CD8-positive, alpha-beta memory T cell (primary cell): ENCODE measurements at regions not wholly inside any gene's neighbourhood (a gene's known extent, or its start where the extent isn't known, plus 50 kb on each side); places are given as distances from the start of the nearest gene placed in this dataset.
"Not testable (repeated sequence)": the region's sequence is repeated elsewhere in the genome, so short reads cannot be mapped to it uniquely, and the experiment has no call there.

ENCODE experiments used
- CTCF ChIA-PET: fragments of 350-600 bp; sonication (Branson Sonifier 250); formaldehyde crosslinking; loops from one replicate; lab custom pipeline; 2021; ENCODE audit warnings: antibody characterized with exemption; lab: Charles Lee
- POLR2A ChIA-PET: fragments of 350-600 bp; sonication (Branson Sonifier 250); formaldehyde crosslinking; loops from one replicate; lab custom pipeline; 2021; ENCODE audit warnings: antibody characterized with exemption; lab: Charles Lee
- DNase-seq, 5 donors: peaks; one replicate each; pipeline versions ENCODE4 v3.0.0 to v3.0.0-alpha.2; 2020 to 2022; ENCODE audit warnings: mixed read lengths in 1 of 5
- H3K27ac ChIP-seq: one replicate; pipeline ENCODE4 v1.7.0; 2013; ENCODE audit warnings: low read depth, mild to moderate bottlenecking, low read length, moderate library complexity
- H3K27me3 ChIP-seq: 2 replicates; pipeline ENCODE4 v1.7.0; 2013; ENCODE audit warnings: low read length, mild to moderate bottlenecking; ENCODE audit not compliant: insufficient read depth, poor library complexity, severe bottlenecking
- H3K36me3 ChIP-seq: 2 replicates; pipeline ENCODE4 v1.7.0; 2013; ENCODE audit warnings: mild to moderate bottlenecking, low read length, moderate library complexity; ENCODE audit not compliant: insufficient read depth
- H3K4me1 ChIP-seq: 2 replicates; pipeline ENCODE4 v1.7.0; 2013; ENCODE audit warnings: mild to moderate bottlenecking, low read length, moderate library complexity; ENCODE audit not compliant: insufficient read depth
- H3K4me3 ChIP-seq: 2 replicates; pipeline ENCODE4 v1.7.0; 2013; ENCODE audit warnings: mild to moderate bottlenecking, low read length
- H3K9me3 ChIP-seq: 2 replicates; pipeline ENCODE4 v1.7.0; 2013; ENCODE audit warnings: mild to moderate bottlenecking, low read length
- H3K27ac Mint-ChIP-seq, 8 donors: one replicate each; pipeline ENCODE4 v1.8.0; 2020 to 2021; ENCODE audit warnings: mixed read lengths in 8 of 8, mild to moderate bottlenecking in 6 of 8, inconsistent platforms in 3 of 8, moderate library complexity in 3 of 8
- H3K27me3 Mint-ChIP-seq, 2 donors: one replicate each; pipeline ENCODE4 v1.8.0; 2020 to 2021; ENCODE audit warnings: mixed read lengths in 2 of 2, mild to moderate bottlenecking in 1 of 2, moderate library complexity in 1 of 2
- H3K36me3 Mint-ChIP-seq, 3 donors: one replicate each; pipeline ENCODE4 v1.8.0; 2020 to 2021; ENCODE audit warnings: mixed read lengths in 3 of 3, inconsistent platforms in 1 of 3, mild to moderate bottlenecking in 1 of 3
- H3K4me1 Mint-ChIP-seq, 3 donors: one replicate each; pipeline ENCODE4 v1.8.0; 2020 to 2021; ENCODE audit warnings: mixed read lengths in 3 of 3, inconsistent platforms in 1 of 3, mild to moderate bottlenecking in 1 of 3
- H3K4me3 Mint-ChIP-seq, 7 donors: one replicate each; pipeline ENCODE4 v1.8.0; 2020 to 2021; ENCODE audit warnings: mixed read lengths in 7 of 7, mild to moderate bottlenecking in 6 of 7, moderate library complexity in 4 of 7, inconsistent platforms in 2 of 7
- H3K9me3 Mint-ChIP-seq, 5 donors: one replicate each; pipeline ENCODE4 v1.8.0; 2020 to 2022; ENCODE audit warnings: mixed read lengths in 5 of 5, mild to moderate bottlenecking in 3 of 5, moderate library complexity in 2 of 5, inconsistent platforms in 1 of 5

- no peaks in the 10 kb centered on the region for H3K4me1 ChIP-seq
- Mint-ChIP-seq H3K9me3 (peaks cover 0 to 9% (median 6%) of the 10 kb centered on the region in 5 donors), H3K36me3 (peaks cover 0 to 9% (median 0%) of the 10 kb centered on the region in 3 donors), H3K4me1 (no peaks in the 10 kb centered on the region), H3K27me3 (no peaks in the 10 kb centered on the region), H3K4me3 (no peak overlapping the region), H3K27ac (no peak overlapping the region)
- no peaks in the 10 kb centered on the region for H3K27me3 ChIP-seq
- no peak overlapping the region for H3K4me3 ChIP-seq
- POLR2A ChIA-PET, result no interaction called here
- H3K27ac ChIP-seq, result no peak overlapping the region
- no peaks in the 10 kb centered on the region for H3K9me3 ChIP-seq
- no peak for DNase-seq
- CTCF ChIA-PET, result no interaction called here
- H3K36me3 ChIP-seq, result no peaks in the 10 kb centered on the region
Observed at GRCh38 chr5:129246088-129246487, 151.5 kb downstream of the ISOC1 start.

GRCh38 chr5:129249886-129250285 is 155.3 kb downstream of the ISOC1 start:
- DNase-seq, result no peak
- no peaks in the 10 kb centered on the region for H3K27me3 Mint-ChIP-seq
- Histone ChIP-seq H3K27me3 (no peaks in the 10 kb centered on the region), H3K4me3 (no peak overlapping the region), H3K9me3 (no peaks in the 10 kb centered on the region), H3K4me1 (no peaks in the 10 kb centered on the region), H3K27ac (no peak overlapping the region), H3K36me3 (no peaks in the 10 kb centered on the region)
- H3K9me3 Mint-ChIP-seq, result peaks cover 9 to 24% (median 14%) of the 10 kb centered on the region in 5 donors
- POLR2A ChIA-PET, result no interaction called here
- CTCF ChIA-PET, result no interaction called here
- no peak overlapping the region for H3K27ac Mint-ChIP-seq
- H3K36me3 Mint-ChIP-seq, result peaks cover 0 to 14% (median 1%) of the 10 kb centered on the region in 3 donors
- H3K4me1 Mint-ChIP-seq, result no peaks in the 10 kb centered on the region
- H3K4me3 Mint-ChIP-seq, result no peak overlapping the region

- Histone ChIP-seq H3K27me3 (no peaks in the 10 kb centered on the region), H3K9me3 (no peaks in the 10 kb centered on the region), H3K4me3 (no peak overlapping the region), H3K4me1 (no peaks in the 10 kb centered on the region), H3K36me3 (no peaks in the 10 kb centered on the region), H3K27ac (no peak overlapping the region)
- no peaks in the 10 kb centered on the region for H3K4me1 Mint-ChIP-seq
- no peaks in the 10 kb centered on the region for H3K27me3 Mint-ChIP-seq
- ChIA-PET POLR2A (no interaction called here), CTCF (no interaction called here)
- peaks cover 0 to 8% (median 0%) of the 10 kb centered on the region in 5 donors for H3K9me3 Mint-ChIP-seq
- H3K27ac Mint-ChIP-seq, result no peak overlapping the region
- H3K4me3 Mint-ChIP-seq, result no peak overlapping the region
- DNase-seq, result no peak
- peaks cover 0 to 14% (median 2%) of the 10 kb centered on the region in 3 donors for H3K36me3 Mint-ChIP-seq
Observed at GRCh38 chr5:129271308-129271707, 176.8 kb downstream of the ISOC1 start.

GRCh38 chr5:129284010-129284409 is 176.1 kb upstream of the ADAMTS19 start:
- no peaks in the 10 kb centered on the region for H3K27me3 Mint-ChIP-seq
- no peaks in the 10 kb centered on the region for H3K4me1 Mint-ChIP-seq
- no peaks in the 10 kb centered on the region for H3K4me1 ChIP-seq
- no peak for DNase-seq
- H3K9me3 Mint-ChIP-seq, result peaks cover 10 to 40% (median 23%) of the 10 kb centered on the region in 5 donors
- ChIA-PET CTCF (no interaction called here), POLR2A (no interaction called here)
- H3K4me3 ChIP-seq, result no peak overlapping the region
- no peak overlapping the region for H3K27ac Mint-ChIP-seq
- no peaks in the 10 kb centered on the region for H3K36me3 ChIP-seq
- peaks cover 0 to 2% (median 1%) of the 10 kb centered on the region in 3 donors for H3K36me3 Mint-ChIP-seq
- no peaks in the 10 kb centered on the region for H3K9me3 ChIP-seq
- no peak overlapping the region for H3K4me3 Mint-ChIP-seq
- H3K27ac ChIP-seq, result no peak overlapping the region
- H3K27me3 ChIP-seq, result no peaks in the 10 kb centered on the region

- H3K27me3 Mint-ChIP-seq, H3K27ac ChIP-seq, POLR2A ChIA-PET, H3K27me3 ChIP-seq, H3K4me3 Mint-ChIP-seq, H3K36me3 ChIP-seq, CTCF ChIA-PET, H3K4me3 ChIP-seq, H3K9me3 ChIP-seq, H3K4me1 Mint-ChIP-seq, H3K27ac Mint-ChIP-seq, H3K36me3 Mint-ChIP-seq, DNase-seq, H3K4me1 ChIP-seq: not testable (repeated sequence)
- peaks cover 16 to 61% (median 35%) of the 10 kb centered on the region in 5 donors for H3K9me3 Mint-ChIP-seq
Observed at GRCh38 chr5:129294216-129294615, 165.9 kb upstream of the ADAMTS19 start.

- peaks cover 24 to 47% (median 34%) of the 10 kb centered on the region in 5 donors for H3K9me3 Mint-ChIP-seq
- CTCF ChIA-PET, result no interaction called here
- no peaks in the 10 kb centered on the region for H3K36me3 ChIP-seq
- no peak overlapping the region for H3K4me3 Mint-ChIP-seq
- H3K27me3 Mint-ChIP-seq, result peaks cover 0 to 2% of the 10 kb centered on the region in 2 donors
- H3K9me3 ChIP-seq, result peaks cover 11% of the 10 kb centered on the region
- no peaks in the 10 kb centered on the region for H3K27me3 ChIP-seq
- H3K4me1 Mint-ChIP-seq, result no peaks in the 10 kb centered on the region
- H3K4me1 ChIP-seq, result no peaks in the 10 kb centered on the region
- POLR2A ChIA-PET, result no interaction called here
- H3K4me3 ChIP-seq, result no peak overlapping the region
- no peak for DNase-seq
- H3K27ac Mint-ChIP-seq, result no peak overlapping the region
- H3K27ac ChIP-seq, result no peak overlapping the region
- H3K36me3 Mint-ChIP-seq, result peaks cover 0 to 20% (median 1%) of the 10 kb centered on the region in 3 donors
Observed at GRCh38 chr5:129306725-129307124, 153.4 kb upstream of the ADAMTS19 start.

GRCh38 chr5:129322968-129323367 is 137.1 kb upstream of the ADAMTS19 start:
- POLR2A ChIA-PET, result no interaction called here
- Histone ChIP-seq H3K36me3 (no peaks in the 10 kb centered on the region), H3K27ac (no peak overlapping the region), H3K4me3 (no peak overlapping the region), H3K9me3 (no peaks in the 10 kb centered on the region), H3K27me3 (no peaks in the 10 kb centered on the region), H3K4me1 (no peaks in the 10 kb centered on the region)
- CTCF ChIA-PET, result no interaction called here
- no peaks in the 10 kb centered on the region for H3K27me3 Mint-ChIP-seq
- DNase-seq, result no peak
- no peak overlapping the region for H3K27ac Mint-ChIP-seq
- H3K36me3 Mint-ChIP-seq, result peaks cover 0 to 2% (median 0%) of the 10 kb centered on the region in 3 donors
- H3K4me1 Mint-ChIP-seq, result no peaks in the 10 kb centered on the region
- no peak overlapping the region for H3K4me3 Mint-ChIP-seq
- H3K9me3 Mint-ChIP-seq, result peaks cover 21 to 47% (median 28%) of the 10 kb centered on the region in 5 donors

- Histone ChIP-seq H3K27me3 (no peaks in the 10 kb centered on the region), H3K9me3 (no peaks in the 10 kb centered on the region), H3K27ac (no peak overlapping the region), H3K4me3 (no peak overlapping the region), H3K4me1 (no peaks in the 10 kb centered on the region), H3K36me3 (no peaks in the 10 kb centered on the region)
- POLR2A ChIA-PET, result no interaction called here
- H3K4me3 Mint-ChIP-seq, result no peak overlapping the region
- peaks cover 0 to 11% (median 0%) of the 10 kb centered on the region in 3 donors for H3K36me3 Mint-ChIP-seq
- DNase-seq, result no peak
- CTCF ChIA-PET, result no interaction called here
- no peak overlapping the region for H3K27ac Mint-ChIP-seq
- peaks cover 0 to 5% (median 0%) of the 10 kb centered on the region in 3 donors for H3K4me1 Mint-ChIP-seq
- peaks cover 25 to 40% (median 33%) of the 10 kb centered on the region in 5 donors for H3K9me3 Mint-ChIP-seq
- H3K27me3 Mint-ChIP-seq, result no peaks in the 10 kb centered on the region
Observed at GRCh38 chr5:129341306-129341705, 118.8 kb upstream of the ADAMTS19 start.
